Esophagus squamous epithelium (tissue), 4 donors: ENCODE measurements at regions not wholly inside any gene's neighbourhood (a gene's known extent, or its start where the extent isn't known, plus 50 kb on each side); places are given as distances from the start of the nearest gene placed in this dataset.

Experiments
- POLR2A ChIP-seq, 4 donors: fragments of 450-650 bp; IDR thresholded peaks; one replicate each; pipeline ENCODE4 v1.6.1; 2017; ENCODE audit warnings: antibody characterized with exemption in 4 of 4, mild to moderate bottlenecking in 4 of 4, moderate library complexity in 3 of 4
- TF ChIP-seq, protein P1 (sequence below), 6 experiments: fragments of 450-650 bp in 4 of 6; fragments of 200-600 bp in 2 of 6; sonication (generic) in 2 of 6; IDR thresholded peaks; one replicate each; pipeline ENCODE4 v1.5.1; 2016 to 2019; ENCODE audit warnings: antibody characterized with exemption in 6 of 6, mild to moderate bottlenecking in 4 of 6, moderate library complexity in 4 of 6

DNA sequence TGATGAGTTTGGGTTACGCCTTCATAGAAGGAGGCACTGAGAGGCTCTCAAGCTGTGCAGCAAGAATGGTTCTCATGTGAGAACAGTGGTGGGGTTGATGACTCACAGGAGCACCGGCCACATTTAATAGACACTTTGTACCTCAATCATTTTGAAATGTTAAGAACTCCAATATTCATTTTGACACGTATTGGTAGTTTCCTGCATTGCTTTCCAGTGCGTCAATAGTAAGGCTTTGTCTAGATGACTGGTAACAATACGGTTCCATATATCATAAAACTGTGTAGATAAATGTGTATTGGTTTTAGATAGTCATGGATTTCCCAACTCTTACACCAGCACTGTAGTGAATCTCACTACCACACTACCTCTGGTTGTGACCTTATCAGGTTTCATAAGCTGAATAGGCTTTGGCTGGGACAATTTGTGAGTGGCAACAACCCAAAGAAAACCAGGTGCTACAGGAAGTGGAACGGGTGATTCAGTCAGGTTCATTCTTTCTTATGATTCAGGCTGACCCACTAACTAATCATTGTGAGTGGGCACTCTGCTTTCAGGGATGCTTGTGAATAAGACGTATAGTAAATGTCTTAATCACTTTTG, 362.6 kb downstream of the KLF5 start:
- TF ChIP-seq, protein P1, sequence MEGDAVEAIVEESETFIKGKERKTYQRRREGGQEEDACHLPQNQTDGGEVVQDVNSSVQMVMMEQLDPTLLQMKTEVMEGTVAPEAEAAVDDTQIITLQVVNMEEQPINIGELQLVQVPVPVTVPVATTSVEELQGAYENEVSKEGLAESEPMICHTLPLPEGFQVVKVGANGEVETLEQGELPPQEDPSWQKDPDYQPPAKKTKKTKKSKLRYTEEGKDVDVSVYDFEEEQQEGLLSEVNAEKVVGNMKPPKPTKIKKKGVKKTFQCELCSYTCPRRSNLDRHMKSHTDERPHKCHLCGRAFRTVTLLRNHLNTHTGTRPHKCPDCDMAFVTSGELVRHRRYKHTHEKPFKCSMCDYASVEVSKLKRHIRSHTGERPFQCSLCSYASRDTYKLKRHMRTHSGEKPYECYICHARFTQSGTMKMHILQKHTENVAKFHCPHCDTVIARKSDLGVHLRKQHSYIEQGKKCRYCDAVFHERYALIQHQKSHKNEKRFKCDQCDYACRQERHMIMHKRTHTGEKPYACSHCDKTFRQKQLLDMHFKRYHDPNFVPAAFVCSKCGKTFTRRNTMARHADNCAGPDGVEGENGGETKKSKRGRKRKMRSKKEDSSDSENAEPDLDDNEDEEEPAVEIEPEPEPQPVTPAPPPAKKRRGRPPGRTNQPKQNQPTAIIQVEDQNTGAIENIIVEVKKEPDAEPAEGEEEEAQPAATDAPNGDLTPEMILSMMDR (IDR thresholded peaks at IDR 0.05): no peak
- no peak for TF ChIP-seq POLR2A (IDR thresholded peaks at IDR 0.05)
